Glutamatergic neuron (in vitro differentiated cells): ENCODE measurements at regions not wholly inside any gene's neighbourhood (a gene's known extent, or its start where the extent isn't known, plus 50 kb on each side); places are given as distances from the start of the nearest gene placed in this dataset.
"Not testable (repeated sequence)": the region's sequence is repeated elsewhere in the genome, so short reads cannot be mapped to it uniquely, and the experiment has no call there.

Source experiments
- DNase-seq: peaks from one replicate; pipeline ENCODE4 v3.0.0; 2022
- H3K27ac Mint-ChIP-seq: one replicate; pipeline ENCODE4 v1.8.0; 2020; ENCODE audit warnings: mild to moderate bottlenecking, mixed read lengths, inconsistent platforms; ENCODE audit not compliant: unreplicated experiment
- H3K27me3 Mint-ChIP-seq: one replicate; pipeline ENCODE4 v1.8.0; 2020; ENCODE audit warnings: mild to moderate bottlenecking, moderate library complexity, mixed read lengths, inconsistent platforms; ENCODE audit not compliant: unreplicated experiment
- H3K36me3 Mint-ChIP-seq: one replicate; pipeline ENCODE4 v1.8.0; 2020; ENCODE audit warnings: mild to moderate bottlenecking, mixed read lengths, inconsistent platforms; ENCODE audit not compliant: unreplicated experiment
- H3K4me1 Mint-ChIP-seq: one replicate; pipeline ENCODE4 v1.8.0; 2020; ENCODE audit warnings: mild to moderate bottlenecking, low read depth, mixed read lengths, inconsistent platforms; ENCODE audit not compliant: unreplicated experiment
- H3K4me3 Mint-ChIP-seq: one replicate; pipeline ENCODE4 v1.8.0; 2020; ENCODE audit warnings: mild to moderate bottlenecking, mixed read lengths, inconsistent platforms; ENCODE audit not compliant: unreplicated experiment
- H3K9me3 Mint-ChIP-seq: one replicate; pipeline ENCODE4 v1.8.0; 2020; ENCODE audit warnings: mild to moderate bottlenecking, moderate library complexity, mixed read lengths, inconsistent platforms; ENCODE audit not compliant: unreplicated experiment
- TF ChIP-seq, protein P1 (sequence below): fragments of 200-600 bp; sonication (generic); IDR thresholded peaks from one replicate; pipeline ENCODE4 v1.5.0; 2021; ENCODE audit not compliant: partially characterized antibody, unreplicated experiment

- H3K4me1 Mint-ChIP-seq = peaks cover 22% of the 10 kb centered on the region
- no peak for DNase-seq
- H3K36me3 Mint-ChIP-seq = peaks cover 31% of the 10 kb centered on the region
- no peak overlapping the region for H3K4me3 Mint-ChIP-seq
- H3K9me3 Mint-ChIP-seq = peaks cover 17% of the 10 kb centered on the region
- TF ChIP-seq, protein P1, sequence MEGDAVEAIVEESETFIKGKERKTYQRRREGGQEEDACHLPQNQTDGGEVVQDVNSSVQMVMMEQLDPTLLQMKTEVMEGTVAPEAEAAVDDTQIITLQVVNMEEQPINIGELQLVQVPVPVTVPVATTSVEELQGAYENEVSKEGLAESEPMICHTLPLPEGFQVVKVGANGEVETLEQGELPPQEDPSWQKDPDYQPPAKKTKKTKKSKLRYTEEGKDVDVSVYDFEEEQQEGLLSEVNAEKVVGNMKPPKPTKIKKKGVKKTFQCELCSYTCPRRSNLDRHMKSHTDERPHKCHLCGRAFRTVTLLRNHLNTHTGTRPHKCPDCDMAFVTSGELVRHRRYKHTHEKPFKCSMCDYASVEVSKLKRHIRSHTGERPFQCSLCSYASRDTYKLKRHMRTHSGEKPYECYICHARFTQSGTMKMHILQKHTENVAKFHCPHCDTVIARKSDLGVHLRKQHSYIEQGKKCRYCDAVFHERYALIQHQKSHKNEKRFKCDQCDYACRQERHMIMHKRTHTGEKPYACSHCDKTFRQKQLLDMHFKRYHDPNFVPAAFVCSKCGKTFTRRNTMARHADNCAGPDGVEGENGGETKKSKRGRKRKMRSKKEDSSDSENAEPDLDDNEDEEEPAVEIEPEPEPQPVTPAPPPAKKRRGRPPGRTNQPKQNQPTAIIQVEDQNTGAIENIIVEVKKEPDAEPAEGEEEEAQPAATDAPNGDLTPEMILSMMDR = no peak
- H3K27ac Mint-ChIP-seq = peak overlapping the region; percentile 33
- peaks cover 16% of the 10 kb centered on the region for H3K27me3 Mint-ChIP-seq
Measured at GRCh38 chr3:124333931-124334640, 342.2 kb upstream of the ROPN1 start.

- Mint-ChIP-seq H3K9me3 (peaks cover 14% of the 10 kb centered on the region), H3K4me1 (peaks cover 22% of the 10 kb centered on the region), H3K4me3 (no peak overlapping the region), H3K27ac (no peak overlapping the region), H3K27me3 (peaks cover 8% of the 10 kb centered on the region), H3K36me3 (peaks cover 11% of the 10 kb centered on the region)
- TF ChIP-seq, protein P1 = no peak
- no peak for DNase-seq
Measured at GRCh38 chr3:124336067-124336656, 344.2 kb upstream of the ROPN1 start.

GRCh38 chr3:124345845-124346244, 353.9 kb upstream of the ROPN1 start:
- Mint-ChIP-seq H3K9me3 (peaks cover 20% of the 10 kb centered on the region), H3K27ac (no peak overlapping the region), H3K27me3 (peaks cover 11% of the 10 kb centered on the region), H3K4me1 (peaks cover 13% of the 10 kb centered on the region), H3K36me3 (peaks cover 22% of the 10 kb centered on the region), H3K4me3 (no peak overlapping the region)
- DNase-seq = no peak
- TF ChIP-seq, protein P1 = no peak

GRCh38 chr3:124346487-124346886, 354.6 kb upstream of the ROPN1 start:
- Mint-ChIP-seq H3K27me3 (peaks cover 8% of the 10 kb centered on the region), H3K4me1 (peaks cover 18% of the 10 kb centered on the region), H3K4me3 (no peak overlapping the region), H3K36me3 (peaks cover 22% of the 10 kb centered on the region), H3K27ac (no peak overlapping the region), H3K9me3 (peaks cover 14% of the 10 kb centered on the region)
- TF ChIP-seq, protein P1 = no peak
- DNase-seq = no peak

DNA sequence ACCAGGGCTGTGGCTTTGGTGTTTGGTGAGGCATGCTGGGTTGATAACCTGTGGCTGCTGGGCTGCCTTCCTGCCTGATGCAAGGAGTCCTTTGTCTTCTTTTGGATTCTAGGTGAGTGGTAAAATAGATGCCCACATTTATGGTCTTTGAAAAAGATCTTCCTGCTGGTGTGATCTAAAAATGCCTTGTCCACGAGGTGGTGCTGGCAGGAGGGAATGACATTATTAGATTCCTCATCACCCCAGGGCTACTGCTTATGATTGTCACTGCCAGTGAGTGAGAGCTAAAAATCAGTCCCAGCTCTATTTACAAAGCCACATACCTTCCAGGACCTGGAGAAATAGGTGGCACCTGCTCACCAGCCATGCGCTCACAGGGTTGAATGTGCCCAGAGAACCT, 355.5 kb upstream of the ROPN1 start:
- H3K9me3 Mint-ChIP-seq = peaks cover 12% of the 10 kb centered on the region
- peaks cover 8% of the 10 kb centered on the region for H3K27me3 Mint-ChIP-seq
- no peak overlapping the region for H3K4me3 Mint-ChIP-seq
- TF ChIP-seq, protein P1 = no peak
- peaks cover 25% of the 10 kb centered on the region for H3K4me1 Mint-ChIP-seq
- peak overlapping the region; percentile 24 for H3K27ac Mint-ChIP-seq
- H3K36me3 Mint-ChIP-seq = peaks cover 22% of the 10 kb centered on the region
- DNase-seq = no peak

DNA sequence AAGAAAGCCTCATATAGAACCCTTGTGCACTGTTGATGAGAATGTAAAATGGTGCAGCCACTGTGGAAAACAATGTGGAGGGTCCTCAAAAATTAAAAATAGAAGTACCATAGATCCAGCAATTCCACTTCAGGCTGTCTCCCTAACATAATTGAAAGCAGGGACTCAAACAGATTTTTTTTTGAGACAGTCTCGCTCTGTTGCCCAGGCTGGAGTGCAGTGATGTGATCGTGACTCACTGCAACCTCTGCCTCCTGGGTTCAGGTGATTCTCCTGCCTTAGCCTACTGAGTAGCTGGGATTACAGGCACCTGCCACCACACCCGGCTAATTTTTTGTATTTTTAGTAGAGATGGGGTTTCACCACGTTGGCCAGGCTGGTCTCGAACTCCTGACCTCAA, 356.6 kb upstream of the ROPN1 start:
- H3K4me3 Mint-ChIP-seq, H3K27ac Mint-ChIP-seq, H3K27me3 Mint-ChIP-seq, DNase-seq: not testable (repeated sequence)
- peaks cover 12% of the 10 kb centered on the region for H3K9me3 Mint-ChIP-seq
- peaks cover 18% of the 10 kb centered on the region for H3K36me3 Mint-ChIP-seq
- H3K4me1 Mint-ChIP-seq = peaks cover 29% of the 10 kb centered on the region
